ENCODE measurements at regions not wholly inside any gene's neighbourhood (a gene's known extent, or its start where the extent isn't known, plus 50 kb on each side); places are given as distances from the start of the nearest gene placed in this dataset.
"Not testable (repeated sequence)": the region's sequence is repeated elsewhere in the genome, so short reads cannot be mapped to it uniquely, and the experiment has no call there.

- H3K27ac ChIP-seq; H3K4me1 ChIP-seq (replicated peaks in 1 of 2); H3K4me3 ChIP-seq; ATAC-seq (replicated peaks in 6 of 8); in situ Hi-C loops (cut with MboI; ENCODE audit: low pct_unique_long_range_greater_than_20kb in 2 of 9, low sequenced_read_pairs in 9 of 9, unreplicated experiment in 9 of 9): not testable (repeated sequence)
- no CpG with 5 or more reads among the region's 1 CpG for WGBS, 10 experiments
These were observed 90.3 kb downstream of the SYT15B start for GRCh38 chr10:47673128-47673527.

- H3K4me1 ChIP-seq (replicated peaks in 1 of 2); ATAC-seq (replicated peaks in 6 of 8); H3K27ac ChIP-seq; H3K4me3 ChIP-seq; in situ Hi-C loops (cut with MboI; ENCODE audit: low pct_unique_long_range_greater_than_20kb in 2 of 9, low sequenced_read_pairs in 9 of 9, unreplicated experiment in 9 of 9): not testable (repeated sequence)
- no CpG with 5 or more reads among the region's 2 CpGs for WGBS, 10 experiments
These were observed 92.5 kb downstream of the SYT15B start for GRCh38 chr10:47670857-47671256.

GRCh38 chr10:47661955-47662577 lies 101.3 kb downstream of the SYT15B start:
- H3K27ac ChIP-seq; ATAC-seq (replicated peaks in 6 of 8); in situ Hi-C loops (cut with MboI; ENCODE audit: low pct_unique_long_range_greater_than_20kb in 2 of 9, low sequenced_read_pairs in 9 of 9, unreplicated experiment in 9 of 9); H3K4me3 ChIP-seq; H3K4me1 ChIP-seq (replicated peaks in 1 of 2): not testable (repeated sequence)
- no CpG with 5 or more reads among the region's 8 CpGs for WGBS, 10 experiments

GRCh38 chr10:47656732-47657131 lies 106.7 kb downstream of the SYT15B start:
- no CpG with 5 or more reads among the region's 2 CpGs for WGBS, 10 experiments
- H3K4me1 ChIP-seq (replicated peaks in 1 of 2); H3K27ac ChIP-seq; ATAC-seq (replicated peaks in 6 of 8); H3K4me3 ChIP-seq; in situ Hi-C loops (cut with MboI; ENCODE audit: low pct_unique_long_range_greater_than_20kb in 2 of 9, low sequenced_read_pairs in 9 of 9, unreplicated experiment in 9 of 9): not testable (repeated sequence)

- ATAC-seq (replicated peaks in 6 of 8); in situ Hi-C loops (cut with MboI; ENCODE audit: low pct_unique_long_range_greater_than_20kb in 2 of 9, low sequenced_read_pairs in 9 of 9, unreplicated experiment in 9 of 9): not testable (repeated sequence)
These were observed 109.2 kb downstream of the SYT15B start for GRCh38 chr10:47654161-47654560.

GRCh38 chr10:47648594-47648993 lies 114.8 kb downstream of the SYT15B start:
- H3K4me1 ChIP-seq (replicated peaks in 1 of 2); H3K4me3 ChIP-seq; in situ Hi-C loops (cut with MboI; ENCODE audit: low pct_unique_long_range_greater_than_20kb in 2 of 9, low sequenced_read_pairs in 9 of 9, unreplicated experiment in 9 of 9); H3K27ac ChIP-seq; ATAC-seq (replicated peaks in 6 of 8): not testable (repeated sequence)
- WGBS, 10 experiments, result no CpG with 5 or more reads among the region's 2 CpGs

More at GRCh38 chr10:47654161-47654560, 109.2 kb downstream of the SYT15B start:
- not testable (repeated sequence) for H3K4me3 ChIP-seq; H3K4me1 ChIP-seq (replicated peaks in 1 of 2); H3K27ac ChIP-seq
- WGBS, 10 experiments, result 73% methylated on average over 2 of the region's 4 CpGs; no CpG with 5 or more reads in 9 of the 10 experiments

GRCh38 chr10:47647523-47648101 lies 115.8 kb downstream of the SYT15B start:
- WGBS, 10 experiments, result 60 to 86% (median 78%) methylated on average over 1 of the region's 3 CpGs; no CpG with 5 or more reads in 5 of the 10 experiments
- in situ Hi-C loops (cut with MboI; ENCODE audit: low pct_unique_long_range_greater_than_20kb in 2 of 9, low sequenced_read_pairs in 9 of 9, unreplicated experiment in 9 of 9); H3K4me3 ChIP-seq; H3K4me1 ChIP-seq (replicated peaks in 1 of 2); H3K27ac ChIP-seq: not testable (repeated sequence)
- peak in 1 of 8 experiments; percentile 33 for ATAC-seq (replicated peaks in 6 of 8)

GRCh38 chr10:47646686-47647273 lies 116.6 kb downstream of the SYT15B start:
- H3K4me1 ChIP-seq (replicated peaks in 1 of 2); H3K4me3 ChIP-seq; in situ Hi-C loops (cut with MboI; ENCODE audit: low pct_unique_long_range_greater_than_20kb in 2 of 9, low sequenced_read_pairs in 9 of 9, unreplicated experiment in 9 of 9); H3K27ac ChIP-seq: not testable (repeated sequence)
- peak in 3 of 8 experiments; percentile 86 to 98 (median 97) for ATAC-seq (replicated peaks in 6 of 8)
- whole genome bisulfite sequencing, 10 experiments, result 0% methylated on average over 1 of the region's 2 CpGs; no CpG with 5 or more reads in 9 of the 10 experiments

- WGBS, 10 experiments, result no CpG with 5 or more reads among the region's 1 CpG
- H3K27ac ChIP-seq; in situ Hi-C loops (cut with MboI; ENCODE audit: low pct_unique_long_range_greater_than_20kb in 2 of 9, low sequenced_read_pairs in 9 of 9, unreplicated experiment in 9 of 9); ATAC-seq (replicated peaks in 6 of 8); H3K4me3 ChIP-seq; H3K4me1 ChIP-seq (replicated peaks in 1 of 2): not testable (repeated sequence)
These were observed 103.5 kb upstream of the AGAP9 start for GRCh38 chr10:47626975-47627374.

- H3K4me3 ChIP-seq; H3K4me1 ChIP-seq (replicated peaks in 1 of 2); in situ Hi-C loops (cut with MboI; ENCODE audit: low pct_unique_long_range_greater_than_20kb in 2 of 9, low sequenced_read_pairs in 9 of 9, unreplicated experiment in 9 of 9); H3K27ac ChIP-seq: not testable (repeated sequence)
- 43% methylated on average over 2 of the region's 2 CpGs; no CpG with 5 or more reads in 9 of the 10 experiments for WGBS, 10 experiments
- ATAC-seq (replicated peaks in 6 of 8), result peak in 4 of 8 experiments; percentile 36 to 79 (median 58)
These were observed 99.3 kb upstream of the AGAP9 start for GRCh38 chr10:47622719-47623118.

GRCh38 chr10:47619300-47620012 lies 96.0 kb upstream of the AGAP9 start:
- H3K4me3 ChIP-seq; in situ Hi-C loops (cut with MboI; ENCODE audit: low pct_unique_long_range_greater_than_20kb in 2 of 9, low sequenced_read_pairs in 9 of 9, unreplicated experiment in 9 of 9); H3K27ac ChIP-seq; H3K4me1 ChIP-seq (replicated peaks in 1 of 2): not testable (repeated sequence)
- ATAC-seq (replicated peaks in 6 of 8), result peak in 6 of 8 experiments; percentile 20 to 81 (median 46)
- WGBS, 10 experiments, result no CpG with 5 or more reads among the region's 3 CpGs

GRCh38 chr10:47609311-47609710 lies 85.9 kb upstream of the AGAP9 start:
- peak in 2 of 8 experiments; percentile 55 to 73 for ATAC-seq (replicated peaks in 6 of 8)
- H3K4me1 ChIP-seq (replicated peaks in 1 of 2); H3K27ac ChIP-seq; in situ Hi-C loops (cut with MboI; ENCODE audit: low pct_unique_long_range_greater_than_20kb in 2 of 9, low sequenced_read_pairs in 9 of 9, unreplicated experiment in 9 of 9); H3K4me3 ChIP-seq: not testable (repeated sequence)
- no CpG with 5 or more reads among the region's 3 CpGs for WGBS, 10 experiments
